ENCODE measurements at regions not wholly inside any gene's neighbourhood (a gene's known extent, or its start where the extent isn't known, plus 50 kb on each side); places are given as distances from the start of the nearest gene placed in this dataset.

GRCh38 chr2:133816037-133816436 is 247.8 kb upstream of the NCKAP5 start (continued):
- no peak for TF ChIP-seq TSHZ2 (CRISPR knock-in tag; IDR thresholded peaks at IDR 0.05)
- no peak for TF ChIP-seq ARNTL (CRISPR knock-in tag; IDR thresholded peaks at IDR 0.05; ENCODE audit: borderline replicate concordance, low read depth)
- no peak for TF ChIP-seq OSR1 (CRISPR knock-in tag; IDR thresholded peaks at IDR 0.05)

- peak; percentile 92 for ATAC-seq
Measured at GRCh38 chr2:133817680-133818566, 249.7 kb upstream of the NCKAP5 start.

More at GRCh38 chr2:133817680-133818566, 249.7 kb upstream of the NCKAP5 start:
- 0 out of 2 replicates have a peak, but pooled peaks have one; percentile 15 for TF ChIP-seq TCF4 (CRISPR knock-in tag; IDR thresholded peaks at IDR 0.05; ENCODE audit: borderline replicate concordance)
- 0 out of 2 replicates have a peak, but pooled peaks have one; percentile 41 for TF ChIP-seq POU6F1 (CRISPR knock-in tag; IDR thresholded peaks at IDR 0.05; ENCODE audit: borderline replicate concordance, low read depth)
- TF ChIP-seq GLIS3 (CRISPR knock-in tag; IDR thresholded peaks at IDR 0.05): peak; percentile 84; the same call in 1 of the 2 replicates
- no peak for TF ChIP-seq RARB (CRISPR knock-in tag; IDR thresholded peaks at IDR 0.05)
- peak; percentile 92 for TF ChIP-seq ESRRG (CRISPR knock-in tag; IDR thresholded peaks at IDR 0.05)
- TF ChIP-seq OSR1 (CRISPR knock-in tag; IDR thresholded peaks at IDR 0.05): no peak
- TF ChIP-seq ZFP30 (CRISPR knock-in tag; IDR thresholded peaks at IDR 0.05): no peak
- no peak for TF ChIP-seq PPARA (CRISPR knock-in tag; IDR thresholded peaks at IDR 0.05; ENCODE audit: borderline replicate concordance)
- TF ChIP-seq ZNF8 (CRISPR knock-in tag; IDR thresholded peaks at IDR 0.05): peak; percentile 42; the same call in 1 of the 2 replicates
- no peak for TF ChIP-seq ZNF565 (CRISPR knock-in tag; conservative IDR thresholded peaks at IDR 0.05; ENCODE audit: low read depth)
- peak; percentile 61; the same call in 1 of the 2 replicates for TF ChIP-seq ZC3H10 (CRISPR knock-in tag; IDR thresholded peaks at IDR 0.05)
- no peak for TF ChIP-seq TSHZ2 (CRISPR knock-in tag; IDR thresholded peaks at IDR 0.05)
- 0 out of 2 replicates have a peak, but pooled peaks have one; percentile 34 for TF ChIP-seq CSDC2 (CRISPR knock-in tag; IDR thresholded peaks at IDR 0.05)
- peak; percentile 88; the same call in 1 of the 2 replicates for TF ChIP-seq PATZ1 (CRISPR knock-in tag; IDR thresholded peaks at IDR 0.05; ENCODE audit: borderline replicate concordance)
- no peak; the same call in 1 of the 2 replicates for TF ChIP-seq SNAI2 (CRISPR knock-in tag; IDR thresholded peaks at IDR 0.05)
- TF ChIP-seq ARNTL (CRISPR knock-in tag; IDR thresholded peaks at IDR 0.05; ENCODE audit: borderline replicate concordance, low read depth): no peak
- TF ChIP-seq BACH2 (CRISPR knock-in tag; IDR thresholded peaks at IDR 0.05; ENCODE audit: borderline replicate concordance): no peak
- 0 out of 2 replicates have a peak, but pooled peaks have one; percentile 68 for TF ChIP-seq CSRNP3 (CRISPR knock-in tag; IDR thresholded peaks at IDR 0.05)
- TF ChIP-seq CREB5 (CRISPR knock-in tag; IDR thresholded peaks at IDR 0.05; ENCODE audit: low read depth): peak; percentile 98
- TF ChIP-seq TOX (CRISPR knock-in tag; IDR thresholded peaks at IDR 0.05; ENCODE audit: borderline replicate concordance): no peak
- no peak for TF ChIP-seq ZNF70 (CRISPR knock-in tag; IDR thresholded peaks at IDR 0.05)
- peak; percentile 26; the same call in 1 of the 2 replicates for TF ChIP-seq ZFP3 (CRISPR knock-in tag; IDR thresholded peaks at IDR 0.05)
- TF ChIP-seq ISL1 (CRISPR knock-in tag; IDR thresholded peaks at IDR 0.05): peak; percentile 99

Data from SK-N-SH treated with all-trans-retinoic acid at 6 μM for 48 hours (cell line).